Suprapubic skin (tissue), 3 donors: ENCODE measurements at regions not wholly inside any gene's neighbourhood (a gene's known extent, or its start where the extent isn't known, plus 50 kb on each side); places are given as distances from the start of the nearest gene placed in this dataset.

Experiments
- CTCF ChIP-seq, 2 donors: fragments of 200-600 bp in 1 of 2; fragments of 450-650 bp in 1 of 2; sonication (generic) in 1 of 2; IDR thresholded peaks; one replicate each; pipeline ENCODE4 v1.5.1; 2016 to 2019; ENCODE audit warnings: antibody characterized with exemption in 2 of 2, mild to moderate bottlenecking in 1 of 2, moderate library complexity in 1 of 2
- POLR2A ChIP-seq, 2 donors: fragments of 450-650 bp; IDR thresholded peaks; one replicate each; pipeline ENCODE4 v1.6.1; 2017; ENCODE audit warnings: antibody characterized with exemption in 2 of 2, mild to moderate bottlenecking in 2 of 2, moderate library complexity in 2 of 2

- no peak for TF ChIP-seq CTCF (IDR thresholded peaks at IDR 0.05)
- TF ChIP-seq POLR2A (IDR thresholded peaks at IDR 0.05) = no peak
Observed at GRCh38 chr17:79217473-79218135, 143.0 kb downstream of the ENGASE start.
